Head of caudate nucleus (tissue), 42 donors: ENCODE measurements at regions not wholly inside any gene's neighbourhood (a gene's known extent, or its start where the extent isn't known, plus 50 kb on each side); places are given as distances from the start of the nearest gene placed in this dataset.

Source experiments
- DNase-seq, 42 donors: peaks; one replicate each; pipeline versions ENCODE4 v3.0.0 to v3.0.0-alpha.2; 2020 to 2021; ENCODE audit warnings: mixed read lengths in 7 of 42
- intact Hi-C: fragments of 100-400 bp; cut with DNase I; formaldehyde crosslinking; loops from one replicate; pipeline ENCODE4 v1.15.0; 2022

DNA sequence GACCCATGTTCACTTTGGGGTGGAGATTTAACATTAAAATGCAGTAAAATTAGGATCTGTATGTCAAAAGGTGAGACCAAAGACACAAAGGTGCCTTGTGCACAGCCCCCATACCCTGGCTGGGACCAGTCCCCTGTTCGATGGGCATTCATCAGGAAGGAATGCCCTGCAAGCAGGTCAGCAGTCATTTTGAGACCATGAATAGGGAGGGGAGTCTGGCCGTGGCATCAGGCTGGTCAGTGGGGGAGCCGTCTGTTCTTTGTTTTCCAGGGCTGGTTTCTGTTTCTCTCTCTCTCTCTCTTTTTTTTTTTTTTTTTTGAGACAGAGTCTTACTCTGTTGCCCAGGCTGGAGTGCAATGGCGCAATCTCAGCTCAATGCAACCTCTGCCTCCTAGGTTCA lies 68.9 kb upstream of the GOLM1 start:
- DNase-seq, result peak in 1 of 42 donors; percentile 7
- intact Hi-C loops, result no loop called here

GRCh38 chr9:86166546-86166945 lies 67.2 kb upstream of the GOLM1 start:
- intact Hi-C loops, result no loop called here
- peak in 1 of 42 donors; percentile 12 for DNase-seq

GRCh38 chr9:86163503-86163902 lies 64.1 kb upstream of the GOLM1 start:
- DNase-seq, result no peak
- intact Hi-C loops, result no loop called here
